KOPT-K1 (cell line): ENCODE measurements at regions not wholly inside any gene's neighbourhood (a gene's known extent, or its start where the extent isn't known, plus 50 kb on each side); places are given as distances from the start of the nearest gene placed in this dataset.

Source experiments
- H3K27ac ChIP-seq: fragments of 200-600 bp; sonication (generic); 2 replicates; pipeline ENCODE4 v1.5.1; 2016; ENCODE audit warnings: antibody characterized with exemption, mild to moderate bottlenecking, low read depth, low read length; ENCODE audit not compliant: poor library complexity, severe bottlenecking
- H3K36me3 ChIP-seq: fragments of 200-600 bp; sonication (generic); 2 replicates; pipeline ENCODE4 v1.5.1; 2017; ENCODE audit warnings: antibody characterized with exemption, mild to moderate bottlenecking, low read length, moderate library complexity; ENCODE audit not compliant: insufficient read depth
- H3K9me3 ChIP-seq: fragments of 200-600 bp; sonication (generic); 2 replicates; pipeline ENCODE4 v1.5.1; 2017; ENCODE audit warnings: antibody characterized with exemption, low read length, mild to moderate bottlenecking; ENCODE audit not compliant: insufficient read depth, poor library complexity, severe bottlenecking

DNA sequence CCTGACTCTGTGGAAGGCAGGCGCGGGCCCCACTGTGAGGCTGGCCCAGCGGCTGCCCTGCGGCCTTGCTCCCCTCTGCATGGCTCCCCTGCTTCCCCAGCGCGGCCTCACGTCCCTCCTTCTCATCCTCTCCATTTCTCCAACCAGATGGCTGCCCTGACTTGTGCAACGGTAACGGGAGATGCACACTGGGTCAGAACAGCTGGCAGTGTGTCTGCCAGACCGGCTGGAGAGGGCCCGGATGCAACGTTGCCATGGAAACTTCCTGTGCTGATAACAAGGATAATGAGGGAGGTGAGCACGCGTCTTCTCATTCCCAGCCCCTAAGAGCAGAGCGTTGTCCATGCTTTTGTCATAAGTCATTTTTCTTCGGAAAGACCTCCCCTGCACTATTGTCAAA lies 129.0 kb upstream of the WWC1 start:
- H3K36me3 ChIP-seq, result no peaks in the 10 kb centered on the region
- no peaks in the 10 kb centered on the region for H3K9me3 ChIP-seq
- no peak overlapping the region for H3K27ac ChIP-seq

GRCh38 chr5:168163966-168164365 lies 127.5 kb upstream of the WWC1 start:
- no peak overlapping the region for H3K27ac ChIP-seq
- no peaks in the 10 kb centered on the region for H3K36me3 ChIP-seq
- no peaks in the 10 kb centered on the region for H3K9me3 ChIP-seq

GRCh38 chr5:168165221-168165914 lies 126.1 kb upstream of the WWC1 start:
- H3K27ac ChIP-seq, result no peak overlapping the region
- H3K9me3 ChIP-seq, result no peaks in the 10 kb centered on the region
- no peaks in the 10 kb centered on the region for H3K36me3 ChIP-seq

GRCh38 chr5:168165977-168166376 lies 125.5 kb upstream of the WWC1 start:
- H3K36me3 ChIP-seq, result no peaks in the 10 kb centered on the region
- no peak overlapping the region for H3K27ac ChIP-seq
- no peaks in the 10 kb centered on the region for H3K9me3 ChIP-seq

DNA sequence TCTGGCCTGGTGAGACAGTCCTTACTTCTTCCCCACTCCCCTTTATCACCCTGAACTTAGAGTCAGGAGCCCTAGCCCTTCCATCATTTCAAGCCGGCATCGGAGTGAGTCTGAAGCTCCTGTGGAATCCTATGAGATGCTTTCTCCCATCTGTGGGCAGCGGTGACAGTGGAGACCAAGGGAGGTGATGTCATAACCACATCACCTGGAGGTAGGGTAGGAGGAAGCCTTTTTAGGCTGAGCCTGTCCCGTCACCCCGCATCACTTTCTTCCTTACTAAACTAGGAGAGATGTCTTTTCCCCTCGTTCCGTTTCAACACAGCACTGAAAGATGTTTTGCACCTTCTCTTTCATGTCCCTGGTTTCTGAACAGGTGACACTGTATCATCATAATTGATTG lies 124.1 kb upstream of the WWC1 start:
- no peak overlapping the region for H3K27ac ChIP-seq
- H3K36me3 ChIP-seq, result no peaks in the 10 kb centered on the region
- no peaks in the 10 kb centered on the region for H3K9me3 ChIP-seq

DNA sequence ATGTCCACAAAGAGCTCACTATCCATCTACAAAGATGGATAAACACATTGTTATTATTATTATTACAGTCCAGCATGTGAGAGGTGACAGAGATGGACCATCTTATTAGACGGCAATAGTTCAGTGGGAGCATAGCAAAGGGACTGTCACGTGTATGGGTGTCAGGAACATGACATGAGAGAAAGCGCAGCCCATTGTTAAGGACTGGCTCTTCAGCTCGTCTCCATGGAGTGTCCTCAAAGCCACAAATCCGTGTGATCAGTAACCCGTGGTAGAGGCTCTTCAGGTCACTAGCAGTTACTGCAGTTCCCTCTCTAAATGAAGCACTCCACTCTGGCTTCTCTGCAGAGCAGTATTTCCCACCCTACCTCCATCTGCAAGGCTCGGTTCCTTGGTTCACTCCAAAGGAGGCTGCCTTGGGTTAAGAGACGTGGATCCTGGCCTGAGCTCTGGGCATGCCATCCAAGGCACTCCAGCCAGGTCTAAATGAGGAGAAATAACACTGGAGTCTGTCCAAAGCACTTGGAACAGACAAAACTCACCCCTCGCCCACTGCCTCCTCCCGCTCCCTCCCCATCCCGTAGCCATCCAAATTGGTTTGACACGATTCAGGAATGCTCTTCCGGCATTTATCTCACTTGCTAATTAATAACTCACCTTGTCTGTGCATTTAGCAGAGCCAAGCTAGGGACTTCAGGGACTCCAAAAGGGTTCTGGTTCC lies 122.3 kb upstream of the WWC1 start:
- Histone ChIP-seq H3K36me3 (no peaks in the 10 kb centered on the region), H3K27ac (no peak overlapping the region), H3K9me3 (no peaks in the 10 kb centered on the region)

DNA sequence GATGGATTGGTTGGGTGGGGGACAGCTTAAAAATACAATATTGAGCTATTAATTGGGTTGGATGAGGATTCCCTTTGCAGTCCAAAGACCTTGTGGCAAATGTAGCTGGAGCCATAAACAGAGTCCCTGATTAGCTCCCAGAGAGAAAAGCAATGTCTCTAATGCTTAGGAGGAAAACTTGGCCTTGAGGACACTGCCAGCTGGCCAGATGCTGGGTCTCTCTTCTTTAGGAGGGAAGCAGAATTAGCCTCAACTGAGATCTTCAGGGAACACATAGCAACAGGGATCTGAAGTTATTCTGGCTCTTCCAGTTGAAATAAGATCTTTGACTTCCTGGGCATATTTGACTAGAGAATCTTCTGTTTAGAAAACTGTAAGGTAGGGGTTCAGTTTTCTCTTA lies 121.7 kb upstream of the WWC1 start:
- H3K27ac ChIP-seq, result no peak overlapping the region
- no peaks in the 10 kb centered on the region for H3K9me3 ChIP-seq
- no peaks in the 10 kb centered on the region for H3K36me3 ChIP-seq

- H3K9me3 ChIP-seq, result no peaks in the 10 kb centered on the region
- H3K36me3 ChIP-seq, result no peaks in the 10 kb centered on the region
- no peak overlapping the region for H3K27ac ChIP-seq
Measured at GRCh38 chr5:168171901-168172759, 119.3 kb upstream of the WWC1 start.

GRCh38 chr5:168172760-168173223 lies 118.7 kb upstream of the WWC1 start:
- Histone ChIP-seq H3K36me3 (no peaks in the 10 kb centered on the region), H3K27ac (no peak overlapping the region), H3K9me3 (no peaks in the 10 kb centered on the region)

- no peaks in the 10 kb centered on the region for H3K36me3 ChIP-seq
- no peaks in the 10 kb centered on the region for H3K9me3 ChIP-seq
- no peak overlapping the region for H3K27ac ChIP-seq
Measured at GRCh38 chr5:168174376-168174775, 117.1 kb upstream of the WWC1 start.

- no peak overlapping the region for H3K27ac ChIP-seq
- no peaks in the 10 kb centered on the region for H3K9me3 ChIP-seq
- H3K36me3 ChIP-seq, result no peaks in the 10 kb centered on the region
Measured at GRCh38 chr5:168176251-168176650, 115.2 kb upstream of the WWC1 start.

- Histone ChIP-seq H3K9me3 (no peaks in the 10 kb centered on the region), H3K36me3 (no peaks in the 10 kb centered on the region), H3K27ac (no peak overlapping the region)
Measured at GRCh38 chr5:168176941-168177340, 114.5 kb upstream of the WWC1 start.

- Histone ChIP-seq H3K27ac (no peak overlapping the region), H3K9me3 (no peaks in the 10 kb centered on the region), H3K36me3 (no peaks in the 10 kb centered on the region)
Measured at GRCh38 chr5:168177831-168178450, 113.5 kb upstream of the WWC1 start.

DNA sequence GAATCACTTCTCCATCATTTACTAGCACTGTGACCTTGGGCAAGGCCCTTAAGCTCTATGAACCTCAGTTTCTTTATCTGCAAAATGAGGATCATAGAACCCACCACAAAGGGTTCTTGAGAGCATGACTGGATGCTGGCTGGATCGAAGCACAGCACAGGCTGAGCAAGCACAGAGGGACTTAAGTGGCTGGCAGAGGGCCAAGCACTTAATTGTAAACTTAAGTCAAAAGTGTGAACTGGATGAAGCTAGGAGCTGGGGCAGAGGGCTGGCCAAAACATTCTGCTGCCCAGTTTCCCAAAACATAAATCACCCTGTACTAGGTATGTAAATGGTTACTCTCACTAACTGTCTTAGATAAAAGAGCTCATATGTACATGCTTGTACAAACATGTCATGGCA lies 112.3 kb upstream of the WWC1 start:
- H3K27ac ChIP-seq, result no peak overlapping the region
- H3K9me3 ChIP-seq, result no peaks in the 10 kb centered on the region
- no peaks in the 10 kb centered on the region for H3K36me3 ChIP-seq

- no peak overlapping the region for H3K27ac ChIP-seq
- no peaks in the 10 kb centered on the region for H3K36me3 ChIP-seq
- no peaks in the 10 kb centered on the region for H3K9me3 ChIP-seq
Measured at GRCh38 chr5:168182269-168182668, 109.2 kb upstream of the WWC1 start.
